ENCODE measurements at regions not wholly inside any gene's neighbourhood (a gene's known extent, or its start where the extent isn't known, plus 50 kb on each side); places are given as distances from the start of the nearest gene placed in this dataset.

GRCh38 chr7:13551503-13551902 is 438.0 kb downstream of the ETV1 start:
- Histone ChIP-seq H3K27ac (ENCODE audit: low read length) (no peak overlapping the region), H2AFZ (ENCODE audit: low read depth, low read length) (no peak overlapping the region), H3K9ac (ENCODE audit: low read depth, low read length) (no peak overlapping the region), H4K20me1 (ENCODE audit: insufficient read depth, low read length) (no peaks in the 10 kb centered on the region), H3K4me2 (ENCODE audit: insufficient read depth, low read length) (no peak overlapping the region), H3K27me3 (ENCODE audit: insufficient read depth, low read length, poor library complexity) (no peaks in the 10 kb centered on the region), H3K9me3 (ENCODE audit: insufficient read depth, low read length, severe bottlenecking) (no peaks in the 10 kb centered on the region), H3K36me3 (ENCODE audit: insufficient read depth, low read length) (no peaks in the 10 kb centered on the region), H3K4me1 (ENCODE audit: insufficient read depth, low read length) (no peaks in the 10 kb centered on the region), H3K4me3 (ENCODE audit: low read depth in 1 of 2, low read length in 2 of 2) (no peak overlapping the region), H3K79me2 (ENCODE audit: insufficient read depth, low read length) (no peaks in the 10 kb centered on the region)
- ATAC-seq (ENCODE audit: insufficient read depth, low read depth) (no peak), DNase-seq (no peak)
- TF ChIP-seq, protein P1, sequence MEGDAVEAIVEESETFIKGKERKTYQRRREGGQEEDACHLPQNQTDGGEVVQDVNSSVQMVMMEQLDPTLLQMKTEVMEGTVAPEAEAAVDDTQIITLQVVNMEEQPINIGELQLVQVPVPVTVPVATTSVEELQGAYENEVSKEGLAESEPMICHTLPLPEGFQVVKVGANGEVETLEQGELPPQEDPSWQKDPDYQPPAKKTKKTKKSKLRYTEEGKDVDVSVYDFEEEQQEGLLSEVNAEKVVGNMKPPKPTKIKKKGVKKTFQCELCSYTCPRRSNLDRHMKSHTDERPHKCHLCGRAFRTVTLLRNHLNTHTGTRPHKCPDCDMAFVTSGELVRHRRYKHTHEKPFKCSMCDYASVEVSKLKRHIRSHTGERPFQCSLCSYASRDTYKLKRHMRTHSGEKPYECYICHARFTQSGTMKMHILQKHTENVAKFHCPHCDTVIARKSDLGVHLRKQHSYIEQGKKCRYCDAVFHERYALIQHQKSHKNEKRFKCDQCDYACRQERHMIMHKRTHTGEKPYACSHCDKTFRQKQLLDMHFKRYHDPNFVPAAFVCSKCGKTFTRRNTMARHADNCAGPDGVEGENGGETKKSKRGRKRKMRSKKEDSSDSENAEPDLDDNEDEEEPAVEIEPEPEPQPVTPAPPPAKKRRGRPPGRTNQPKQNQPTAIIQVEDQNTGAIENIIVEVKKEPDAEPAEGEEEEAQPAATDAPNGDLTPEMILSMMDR (IDR thresholded peaks at IDR 0.05; ENCODE audit: borderline replicate concordance, extremely low read depth, low read length, poor library complexity, severe bottlenecking): no peak
- no peak for TF ChIP-seq EZH2 (IDR thresholded peaks at IDR 0.05; ENCODE audit: borderline replicate concordance, low read depth, low read length, severe bottlenecking)

DNA sequence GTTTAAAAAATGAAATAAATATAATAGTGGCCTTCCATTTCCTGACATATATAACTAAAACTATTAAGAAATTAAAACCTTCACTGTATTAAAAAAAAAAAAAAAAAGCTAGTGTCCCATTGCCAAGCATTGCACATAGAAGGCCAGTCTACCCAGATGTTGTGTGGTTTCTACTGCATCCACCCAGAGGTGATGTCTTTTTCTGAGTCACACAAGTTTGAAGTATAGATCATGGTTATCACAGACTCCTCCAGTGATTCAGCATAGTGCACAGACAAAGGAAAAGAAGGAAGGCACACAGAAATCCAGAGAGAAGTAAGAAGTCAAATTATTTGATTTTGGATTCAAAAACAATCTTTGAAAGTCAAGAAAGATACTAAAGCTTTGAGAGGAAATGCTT is 429.0 kb downstream of the ETV1 start:
- H3K4me2 ChIP-seq (ENCODE audit: insufficient read depth, low read length): no peak overlapping the region
- H3K27ac ChIP-seq (ENCODE audit: low read length): no peak overlapping the region
- no peaks in the 10 kb centered on the region for H4K20me1 ChIP-seq (ENCODE audit: insufficient read depth, low read length)
- H3K27me3 ChIP-seq (ENCODE audit: insufficient read depth, low read length, poor library complexity): no peaks in the 10 kb centered on the region
- TF ChIP-seq, protein P1 (IDR thresholded peaks at IDR 0.05; ENCODE audit: borderline replicate concordance, extremely low read depth, low read length, poor library complexity, severe bottlenecking): no peak
- TF ChIP-seq EZH2 (IDR thresholded peaks at IDR 0.05; ENCODE audit: borderline replicate concordance, low read depth, low read length, severe bottlenecking): no peak
- H3K9me3 ChIP-seq (ENCODE audit: insufficient read depth, low read length, severe bottlenecking): no peaks in the 10 kb centered on the region
- no peak overlapping the region for H3K4me3 ChIP-seq (ENCODE audit: low read depth in 1 of 2, low read length in 2 of 2)
- H3K36me3 ChIP-seq (ENCODE audit: insufficient read depth, low read length): no peaks in the 10 kb centered on the region
- H3K9ac ChIP-seq (ENCODE audit: low read depth, low read length): no peak overlapping the region
- no peak overlapping the region for H2AFZ ChIP-seq (ENCODE audit: low read depth, low read length)
- no peak for ATAC-seq (ENCODE audit: insufficient read depth, low read depth)
- H3K4me1 ChIP-seq (ENCODE audit: insufficient read depth, low read length): no peaks in the 10 kb centered on the region
- DNase-seq: no peak
- H3K79me2 ChIP-seq (ENCODE audit: insufficient read depth, low read length): no peaks in the 10 kb centered on the region

- Histone ChIP-seq H3K4me1 (ENCODE audit: insufficient read depth, low read length) (no peaks in the 10 kb centered on the region), H3K9ac (ENCODE audit: low read depth, low read length) (no peak overlapping the region), H3K36me3 (ENCODE audit: insufficient read depth, low read length) (no peaks in the 10 kb centered on the region), H3K79me2 (ENCODE audit: insufficient read depth, low read length) (no peaks in the 10 kb centered on the region), H4K20me1 (ENCODE audit: insufficient read depth, low read length) (no peaks in the 10 kb centered on the region), H3K9me3 (ENCODE audit: insufficient read depth, low read length, severe bottlenecking) (no peaks in the 10 kb centered on the region), H3K27me3 (ENCODE audit: insufficient read depth, low read length, poor library complexity) (no peaks in the 10 kb centered on the region), H3K4me3 (ENCODE audit: low read depth in 1 of 2, low read length in 2 of 2) (no peak overlapping the region), H3K4me2 (ENCODE audit: insufficient read depth, low read length) (no peak overlapping the region), H3K27ac (ENCODE audit: low read length) (no peak overlapping the region), H2AFZ (ENCODE audit: low read depth, low read length) (no peak overlapping the region)
- ATAC-seq (ENCODE audit: insufficient read depth, low read depth) (no peak), DNase-seq (no peak)
- TF ChIP-seq, protein P1 (IDR thresholded peaks at IDR 0.05; ENCODE audit: borderline replicate concordance, extremely low read depth, low read length, poor library complexity, severe bottlenecking): no peak
- TF ChIP-seq EZH2 (IDR thresholded peaks at IDR 0.05; ENCODE audit: borderline replicate concordance, low read depth, low read length, severe bottlenecking): no peak
These were observed 426.2 kb downstream of the ETV1 start for GRCh38 chr7:13563257-13563656.

DNA sequence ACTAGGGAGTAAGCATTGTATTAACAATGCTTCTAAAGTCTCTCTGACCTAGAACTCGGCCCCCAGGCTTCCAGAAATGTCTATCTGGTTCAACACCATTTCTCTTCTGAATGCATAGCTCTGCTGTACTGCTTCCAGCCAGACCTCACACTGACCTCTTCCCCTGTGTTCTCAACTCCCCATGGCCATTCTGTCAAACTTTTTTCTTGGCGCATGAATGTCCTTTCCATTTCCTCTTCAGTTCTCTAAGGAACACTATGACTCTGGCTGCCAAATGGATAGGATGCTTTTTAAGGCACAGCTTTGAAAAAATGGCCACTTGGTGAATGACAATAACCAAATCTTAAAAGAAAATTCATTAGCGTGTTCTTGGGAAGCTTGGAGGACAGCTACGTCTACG is 425.8 kb downstream of the ETV1 start:
- H3K4me2 ChIP-seq (ENCODE audit: insufficient read depth, low read length): no peak overlapping the region
- H4K20me1 ChIP-seq (ENCODE audit: insufficient read depth, low read length): no peaks in the 10 kb centered on the region
- ATAC-seq (ENCODE audit: insufficient read depth, low read depth) (no peak), DNase-seq (no peak)
- no peaks in the 10 kb centered on the region for H3K4me1 ChIP-seq (ENCODE audit: insufficient read depth, low read length)
- no peaks in the 10 kb centered on the region for H3K27me3 ChIP-seq (ENCODE audit: insufficient read depth, low read length, poor library complexity)
- no peak for TF ChIP-seq EZH2 (IDR thresholded peaks at IDR 0.05; ENCODE audit: borderline replicate concordance, low read depth, low read length, severe bottlenecking)
- TF ChIP-seq, protein P1 (IDR thresholded peaks at IDR 0.05; ENCODE audit: borderline replicate concordance, extremely low read depth, low read length, poor library complexity, severe bottlenecking): no peak
- H3K27ac ChIP-seq (ENCODE audit: low read length): no peak overlapping the region
- no peak overlapping the region for H3K4me3 ChIP-seq (ENCODE audit: low read depth in 1 of 2, low read length in 2 of 2)
- no peaks in the 10 kb centered on the region for H3K9me3 ChIP-seq (ENCODE audit: insufficient read depth, low read length, severe bottlenecking)
- H2AFZ ChIP-seq (ENCODE audit: low read depth, low read length): no peak overlapping the region
- H3K79me2 ChIP-seq (ENCODE audit: insufficient read depth, low read length): no peaks in the 10 kb centered on the region
- H3K9ac ChIP-seq (ENCODE audit: low read depth, low read length): no peak overlapping the region
- no peaks in the 10 kb centered on the region for H3K36me3 ChIP-seq (ENCODE audit: insufficient read depth, low read length)

Data from DND-41 (cell line).